H9 (cell line): ENCODE measurements at regions not wholly inside any gene's neighbourhood (a gene's known extent, or its start where the extent isn't known, plus 50 kb on each side); places are given as distances from the start of the nearest gene placed in this dataset.

Experiments used
- DNase-seq: peaks from one replicate; pipeline ENCODE4 v3.0.0-alpha.2; 2017
- H2AFZ ChIP-seq: one replicate; pipeline ENCODE4 v1.6.1; 2013; ENCODE audit warnings: mild to moderate bottlenecking, low read length, control low read depth, moderate library complexity
- H2AK5ac ChIP-seq: 2 replicates; pipeline ENCODE4 v1.6.1; 2013; ENCODE audit warnings: low read length, control low read depth, mixed read lengths; ENCODE audit not compliant: insufficient read length
- H2BK120ac ChIP-seq: one replicate; pipeline ENCODE4 v1.6.1; 2013; ENCODE audit warnings: low read depth, mild to moderate bottlenecking, low read length, control low read depth, inconsistent platforms; ENCODE audit not compliant: poor library complexity, severe bottlenecking
- H2BK12ac ChIP-seq: 2 replicates; pipeline ENCODE4 v1.6.1; 2013; ENCODE audit warnings: low read length, control low read depth, mixed read lengths, low read depth; ENCODE audit not compliant: insufficient read length
- H2BK15ac ChIP-seq: 2 replicates; pipeline ENCODE4 v1.6.1; 2013; ENCODE audit warnings: low read depth, low read length, control low read depth
- H2BK20ac ChIP-seq: one replicate; pipeline ENCODE4 v1.6.1; 2013; ENCODE audit warnings: low read depth, mild to moderate bottlenecking, low read length, control low read depth, inconsistent platforms; ENCODE audit not compliant: poor library complexity, severe bottlenecking
- H2BK5ac ChIP-seq: 2 replicates; pipeline ENCODE4 v1.6.1; 2013; ENCODE audit warnings: low read length, control low read depth, mixed read lengths; ENCODE audit not compliant: insufficient read length
- H3K14ac ChIP-seq: 2 replicates; pipeline ENCODE4 v1.6.1; 2013; ENCODE audit warnings: low read length, control low read depth; ENCODE audit not compliant: insufficient read depth
- H3K18ac ChIP-seq: 2 replicates; pipeline ENCODE4 v1.6.1; 2013; ENCODE audit warnings: low read depth, mild to moderate bottlenecking, mixed read lengths, low read length, control low read depth; ENCODE audit not compliant: insufficient read length
- H3K23ac ChIP-seq: 2 replicates; pipeline ENCODE4 v1.6.1; 2013; ENCODE audit warnings: low read length, control low read depth, mixed read lengths, low read depth; ENCODE audit not compliant: insufficient read length
- H3K23me2 ChIP-seq: 2 replicates; pipeline ENCODE4 v1.6.1; 2013; ENCODE audit warnings: low read depth, mild to moderate bottlenecking, mixed read lengths, low read length, control low read depth; ENCODE audit not compliant: insufficient read length, poor library complexity, severe bottlenecking
- H3K27ac ChIP-seq: 2 replicates; pipeline ENCODE4 v1.5.1; 2013; ENCODE audit warnings: low read length, control low read depth, mixed read lengths, low read depth; ENCODE audit not compliant: insufficient read length
- H3K27me3 ChIP-seq: 2 replicates; pipeline ENCODE4 v1.6.1; 2013; ENCODE audit warnings: low read length, control low read depth, inconsistent platforms; ENCODE audit not compliant: insufficient read depth
- H3K4ac ChIP-seq: 2 replicates; pipeline ENCODE4 v1.6.1; 2013; ENCODE audit warnings: low read depth, mild to moderate bottlenecking, control low read depth, inconsistent platforms, low read length, moderate library complexity
- H3K4me1 ChIP-seq: 2 replicates; pipeline ENCODE4 v1.6.1; 2013; ENCODE audit warnings: low read length, control low read depth, inconsistent platforms; ENCODE audit not compliant: insufficient read depth
- H3K4me2 ChIP-seq: 2 replicates; pipeline ENCODE4 v1.6.1; 2013; ENCODE audit warnings: low read length, control low read depth, mixed read lengths; ENCODE audit not compliant: insufficient read length, insufficient read depth
- H3K56ac ChIP-seq: 2 replicates; pipeline ENCODE4 v1.6.1; 2013; ENCODE audit warnings: low read depth, mild to moderate bottlenecking, mixed read lengths, low read length, control low read depth; ENCODE audit not compliant: insufficient read length
- H3K79me1 ChIP-seq: 2 replicates; pipeline ENCODE4 v1.6.1; 2013; ENCODE audit warnings: low read depth, mild to moderate bottlenecking, moderate library complexity, low read length, control low read depth, inconsistent platforms; ENCODE audit not compliant: insufficient read depth, poor library complexity, severe bottlenecking
- H3K79me2 ChIP-seq: 2 replicates; pipeline ENCODE4 v1.6.1; 2013; ENCODE audit warnings: low read length, control low read depth, inconsistent platforms; ENCODE audit not compliant: insufficient read depth
- H3K9ac ChIP-seq: 2 replicates; pipeline ENCODE4 v1.6.1; 2013; ENCODE audit warnings: low read length, control low read depth, mixed read lengths; ENCODE audit not compliant: insufficient read length; ENCODE audit errors: extremely low read depth
- H3K9me3 ChIP-seq: one replicate; pipeline ENCODE4 v1.6.1; 2013; ENCODE audit warnings: low read depth, low read length, inconsistent platforms; ENCODE audit not compliant: control insufficient read depth
- H3T11ph ChIP-seq: one replicate; pipeline ENCODE4 v1.6.1; 2013; ENCODE audit warnings: mild to moderate bottlenecking, low read length, control low read depth, inconsistent platforms
- H4K20me1 ChIP-seq: one replicate; pipeline ENCODE4 v1.6.1; 2013; ENCODE audit not compliant: control insufficient read depth, insufficient read length, insufficient read depth
- H4K5ac ChIP-seq: 2 replicates; pipeline ENCODE4 v1.6.1; 2013; ENCODE audit warnings: low read depth, mild to moderate bottlenecking, mixed read lengths, low read length, control low read depth; ENCODE audit not compliant: insufficient read length
- H4K8ac ChIP-seq: replicated peaks from 2 replicates; pipeline ENCODE4 v1.6.1; 2013; ENCODE audit warnings: low read length, control low read depth, mixed read lengths, low read depth; ENCODE audit not compliant: insufficient read length
- H4K91ac ChIP-seq: 2 replicates; pipeline ENCODE4 v1.6.1; 2013; ENCODE audit warnings: low read depth, mild to moderate bottlenecking, moderate library complexity, mixed read lengths, low read length, control low read depth; ENCODE audit not compliant: insufficient read length
- H3K27ac Mint-ChIP-seq, 3 experiments: 2 replicates in 2 of 3; 3 replicates in 1 of 3; pipeline ENCODE4 v1.8.0; 2020 to 2021; ENCODE audit warnings: mixed read lengths in 3 of 3, mild to moderate bottlenecking in 1 of 3, moderate library complexity in 1 of 3
- H3K27me3 Mint-ChIP-seq: 2 replicates; pipeline ENCODE4 v1.8.0; 2021; ENCODE audit warnings: low read depth, mild to moderate bottlenecking, moderate library complexity, mixed read lengths
- H3K36me3 Mint-ChIP-seq, 3 experiments: 2 replicates in 2 of 3; 3 replicates in 1 of 3; pipeline ENCODE4 v1.8.0; 2020 to 2021; ENCODE audit warnings: low read depth in 3 of 3, mixed read lengths in 3 of 3; ENCODE audit not compliant: insufficient read depth in 1 of 3
- H3K4me1 Mint-ChIP-seq, 2 experiments: 2 replicates each; pipeline ENCODE4 v1.8.0; 2020; ENCODE audit warnings: mixed read lengths in 2 of 2
- H3K4me3 Mint-ChIP-seq, 2 experiments: 2 replicates in 1 of 2; 3 replicates in 1 of 2; pipeline ENCODE4 v1.8.0; 2020 to 2021; ENCODE audit warnings: mild to moderate bottlenecking in 2 of 2, mixed read lengths in 2 of 2, moderate library complexity in 1 of 2
- H3K9me3 Mint-ChIP-seq, 2 experiments: 2 replicates in 1 of 2; 3 replicates in 1 of 2; pipeline ENCODE4 v1.8.0; 2020; ENCODE audit warnings: mild to moderate bottlenecking in 2 of 2, mixed read lengths in 2 of 2, moderate library complexity in 1 of 2
- WGBS: extraction: QIAGEN DNeasy Blood & Tissue Kit; methylation state at CpG from one replicate; pipeline ENCODE4 v1.1.7; 2013; ENCODE audit warnings: missing lambda C conversion rate, low lambda C conversion rate, mixed read lengths; ENCODE audit not compliant: insufficient read length; ENCODE audit errors: extremely low coverage; 5-methylcytosine and 5-hydroxymethylcytosine counted together
- TF ChIP-seq, protein P1 (sequence below): fragments of 200-600 bp; sonication (generic); conservative IDR thresholded peaks from 3 replicates; pipeline ENCODE4 v1.8.0; 2021; ENCODE audit warnings: antibody characterized with exemption, mild to moderate bottlenecking

DNA sequence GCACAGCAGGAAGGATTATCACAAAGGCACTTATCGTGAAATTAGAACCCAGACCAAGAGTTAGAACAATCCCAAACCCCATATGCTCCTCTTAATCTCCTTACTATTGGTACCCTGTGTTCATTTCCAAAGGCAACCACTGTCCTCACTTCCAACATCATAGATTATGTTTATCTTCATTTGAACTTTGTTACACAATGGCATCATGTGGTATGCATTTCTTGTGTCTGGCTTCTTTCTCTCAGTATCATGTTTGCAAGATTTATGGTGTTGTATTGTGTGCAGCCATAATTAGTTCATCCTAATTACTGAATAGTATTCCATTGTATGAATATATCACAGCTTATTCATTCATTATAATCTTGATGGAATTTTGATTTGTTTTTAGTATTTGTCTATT is 124.6 kb upstream of the SEC61G start:
- Histone ChIP-seq H2AFZ (no peak overlapping the region), H3K9me3 (no peaks in the 10 kb centered on the region), H2AK5ac (no peak overlapping the region), H3K4me1 (peaks cover 4% of the 10 kb centered on the region), H3K4ac (no peak overlapping the region), H4K91ac (no peak overlapping the region), H2BK15ac (no peak overlapping the region), H4K20me1 (no peaks in the 10 kb centered on the region), H4K8ac (no peak overlapping the region), H3K14ac (no peak overlapping the region), H3K56ac (no peak overlapping the region), H3K79me2 (no peaks in the 10 kb centered on the region), H3K27ac (no peak overlapping the region), H3K9ac (no peak overlapping the region), H3K23me2 (peaks cover 4% of the 10 kb centered on the region), H4K5ac (no peak overlapping the region), H2BK20ac (no peak overlapping the region), H2BK5ac (no peak overlapping the region), H3K27me3 (no peaks in the 10 kb centered on the region), H2BK12ac (no peak overlapping the region), H3T11ph (no peak overlapping the region), H3K18ac (no peak overlapping the region), H3K4me2 (no peak overlapping the region), H3K23ac (no peak overlapping the region), H2BK120ac (no peak overlapping the region), H3K79me1 (no peaks in the 10 kb centered on the region)
- Mint-ChIP-seq H3K27ac (no peak overlapping the region), H3K4me3 (no peak overlapping the region), H3K36me3 (peaks cover 0 to 4% (median 0%) of the 10 kb centered on the region in 3 experiments; a peak in 1 of 7 replicates), H3K9me3 (no peaks in the 10 kb centered on the region; a peak in 1 of 5 replicates), H3K4me1 (peaks cover 19 to 24% of the 10 kb centered on the region in 2 experiments), H3K27me3 (peaks cover 12% of the 10 kb centered on the region)
- no peak for DNase-seq
- WGBS = no CpG with 5 or more reads among the region's 1 CpG
- TF ChIP-seq, protein P1, sequence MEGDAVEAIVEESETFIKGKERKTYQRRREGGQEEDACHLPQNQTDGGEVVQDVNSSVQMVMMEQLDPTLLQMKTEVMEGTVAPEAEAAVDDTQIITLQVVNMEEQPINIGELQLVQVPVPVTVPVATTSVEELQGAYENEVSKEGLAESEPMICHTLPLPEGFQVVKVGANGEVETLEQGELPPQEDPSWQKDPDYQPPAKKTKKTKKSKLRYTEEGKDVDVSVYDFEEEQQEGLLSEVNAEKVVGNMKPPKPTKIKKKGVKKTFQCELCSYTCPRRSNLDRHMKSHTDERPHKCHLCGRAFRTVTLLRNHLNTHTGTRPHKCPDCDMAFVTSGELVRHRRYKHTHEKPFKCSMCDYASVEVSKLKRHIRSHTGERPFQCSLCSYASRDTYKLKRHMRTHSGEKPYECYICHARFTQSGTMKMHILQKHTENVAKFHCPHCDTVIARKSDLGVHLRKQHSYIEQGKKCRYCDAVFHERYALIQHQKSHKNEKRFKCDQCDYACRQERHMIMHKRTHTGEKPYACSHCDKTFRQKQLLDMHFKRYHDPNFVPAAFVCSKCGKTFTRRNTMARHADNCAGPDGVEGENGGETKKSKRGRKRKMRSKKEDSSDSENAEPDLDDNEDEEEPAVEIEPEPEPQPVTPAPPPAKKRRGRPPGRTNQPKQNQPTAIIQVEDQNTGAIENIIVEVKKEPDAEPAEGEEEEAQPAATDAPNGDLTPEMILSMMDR = no peak
